Fibroblast of mammary gland (primary cell): ENCODE measurements at regions not wholly inside any gene's neighbourhood (a gene's known extent, or its start where the extent isn't known, plus 50 kb on each side); places are given as distances from the start of the nearest gene placed in this dataset.

Experiments
- DNase-seq: peaks from one replicate; pipeline ENCODE4 v3.0.0-alpha.2; 2010; ENCODE audit warnings: low read depth
- H3K4me3 ChIP-seq: 2 replicates; pipeline ENCODE4 v1.5.1; 2011; ENCODE audit warnings: low read depth, mild to moderate bottlenecking, low read length, moderate library complexity; ENCODE audit not compliant: control insufficient read depth
- CTCF ChIP-seq: conservative IDR thresholded peaks from 2 replicates; pipeline ENCODE4 v1.5.1; 2011; ENCODE audit warnings: low read depth, low read length, inconsistent platforms; ENCODE audit not compliant: control insufficient read depth, insufficient read depth

DNA sequence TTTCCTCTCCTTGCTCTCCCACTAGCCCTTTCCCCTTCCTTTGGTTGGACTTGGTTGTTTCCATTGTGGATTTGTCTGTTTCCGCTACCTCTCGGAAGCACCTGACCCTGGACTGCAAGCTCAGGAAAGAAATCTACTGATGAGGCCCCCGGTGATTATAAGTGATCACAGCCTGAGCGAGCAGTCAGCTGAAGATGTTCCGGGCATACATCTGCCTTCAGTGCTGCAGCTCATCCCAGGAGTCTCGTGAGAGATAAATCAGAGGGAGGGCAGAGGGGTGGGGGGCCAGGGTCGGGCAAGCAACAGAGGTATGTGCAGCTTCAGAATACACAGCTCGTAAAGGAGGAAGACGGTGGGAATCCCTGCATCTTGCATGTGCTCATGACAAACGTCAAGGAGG is 102.1 kb downstream of the MRPL46 start:
- TF ChIP-seq CTCF = no peak
- no peak for DNase-seq
- H3K4me3 ChIP-seq = no peak overlapping the region

DNA sequence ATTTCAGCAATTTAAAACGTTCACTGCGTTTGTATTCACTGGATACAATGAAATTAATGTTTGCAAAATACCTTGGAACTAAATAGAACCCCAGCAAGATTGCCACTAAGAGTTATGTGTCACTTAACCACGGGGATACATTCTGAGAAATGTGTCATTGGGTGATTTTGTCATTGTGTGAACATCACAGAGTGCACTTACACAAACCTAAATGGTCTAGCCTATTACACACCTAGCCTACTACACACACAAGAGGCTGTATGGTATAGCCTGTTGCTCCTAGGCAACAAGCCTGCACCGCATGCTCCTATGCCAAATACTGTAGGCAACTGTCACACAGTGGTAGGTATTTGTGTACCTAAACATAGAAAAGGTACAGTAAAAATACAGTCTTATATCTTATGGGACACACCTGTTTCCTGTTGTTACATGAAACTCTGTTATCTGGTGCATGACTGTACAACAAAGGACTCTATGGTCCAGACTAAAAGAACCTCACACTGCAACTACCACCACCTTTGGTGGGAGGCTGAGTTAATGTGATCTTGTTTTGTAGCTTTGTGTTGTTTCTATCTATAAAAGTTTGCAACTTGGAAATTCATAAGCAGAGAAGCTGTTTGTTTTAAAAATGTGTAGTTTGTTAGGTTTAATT is 92.2 kb upstream of the NTRK3 start:
- H3K4me3 ChIP-seq = no peak overlapping the region
- TF ChIP-seq CTCF = no peak
- no peak for DNase-seq

- DNase-seq = no peak
- no peak overlapping the region for H3K4me3 ChIP-seq
- TF ChIP-seq CTCF = no peak
Measured at GRCh38 chr15:88345962-88346361, 89.4 kb upstream of the NTRK3 start.

DNA sequence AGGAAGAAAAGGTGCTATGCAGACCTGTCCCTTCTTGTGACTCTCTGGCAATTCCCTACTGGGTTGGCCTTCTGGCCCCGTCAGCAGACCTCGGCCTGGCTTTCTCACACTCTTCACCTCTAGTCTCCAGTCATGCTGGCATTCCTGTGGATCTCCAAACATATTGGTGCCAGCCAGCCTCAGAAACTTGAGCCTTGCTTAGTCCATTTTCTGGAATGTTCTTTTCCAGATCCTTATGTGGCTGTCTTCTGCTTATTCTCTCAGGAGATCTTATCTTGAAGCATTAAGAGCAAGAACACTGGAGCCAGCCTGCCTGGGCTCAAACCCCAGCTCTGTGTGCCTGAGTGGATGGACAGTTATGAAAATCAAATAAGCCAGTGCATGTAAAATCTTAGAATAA is 88.2 kb upstream of the NTRK3 start:
- no peak overlapping the region for H3K4me3 ChIP-seq
- no peak for TF ChIP-seq CTCF
- no peak for DNase-seq

DNA sequence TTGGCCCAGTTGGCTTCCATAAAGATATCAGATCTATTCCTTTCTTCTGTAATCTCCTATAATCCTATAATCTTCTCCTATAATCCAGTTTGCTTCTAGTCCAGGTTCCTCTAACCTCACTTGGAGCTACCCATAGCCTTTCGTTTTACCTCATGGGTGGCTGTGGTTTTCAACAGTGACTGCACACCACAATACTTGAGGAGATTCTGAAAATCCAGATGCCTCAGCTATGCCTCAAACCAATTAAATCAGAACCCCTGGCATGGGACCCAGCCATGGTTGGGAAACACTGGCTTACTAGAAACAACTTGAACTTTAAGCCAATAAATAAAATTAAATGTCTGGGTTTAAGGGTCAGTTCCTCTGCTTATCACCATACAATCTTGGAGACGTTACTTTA is 86.1 kb upstream of the NTRK3 start:
- DNase-seq = no peak
- no peak for TF ChIP-seq CTCF
- no peak overlapping the region for H3K4me3 ChIP-seq

GRCh38 chr15:88341653-88342052 is 85.1 kb upstream of the NTRK3 start:
- no peak overlapping the region for H3K4me3 ChIP-seq
- no peak for TF ChIP-seq CTCF
- no peak for DNase-seq

- TF ChIP-seq CTCF = no peak
- DNase-seq = no peak
- H3K4me3 ChIP-seq = no peak overlapping the region
Measured at GRCh38 chr15:88341006-88341405, 84.5 kb upstream of the NTRK3 start.
